Testis (tissue), 2 donors: ENCODE measurements at regions not wholly inside any gene's neighbourhood (a gene's known extent, or its start where the extent isn't known, plus 50 kb on each side); places are given as distances from the start of the nearest gene placed in this dataset.

Source experiments
- DNase-seq: peaks from one replicate; pipeline ENCODE4 v3.0.0-alpha.2; 2019
- H3K27ac ChIP-seq, 2 donors: fragments of 200-600 bp; sonication (generic); one replicate each; pipeline ENCODE4 v1.5.1; 2019
- H3K27me3 ChIP-seq: fragments of 200-600 bp; sonication (generic); one replicate; pipeline ENCODE4 v1.5.1; 2019
- H3K36me3 ChIP-seq: fragments of 200-600 bp; sonication (generic); one replicate; pipeline ENCODE4 v1.5.1; 2017; ENCODE audit warnings: low read depth; ENCODE audit errors: missing control alignments
- H3K4me1 ChIP-seq: fragments of 200-600 bp; sonication (generic); one replicate; pipeline ENCODE4 v1.5.1; 2019
- H3K4me3 ChIP-seq, 2 donors: fragments of 200-600 bp; sonication (generic); one replicate each; pipeline ENCODE4 v1.5.1; 2017 to 2019
- H3K9me3 ChIP-seq: fragments of 200-600 bp; sonication (generic); one replicate; pipeline ENCODE4 v1.5.1; 2017
- CTCF ChIP-seq, 3 experiments: fragments of 450-650 bp in 2 of 3; fragments of 200-600 bp in 1 of 3; sonication (generic) in 1 of 3; IDR thresholded peaks; one replicate each; pipeline ENCODE4 v1.5.1; 2016 to 2019; ENCODE audit warnings: antibody characterized with exemption in 3 of 3, mild to moderate bottlenecking in 2 of 3, moderate library complexity in 1 of 3
- POLR2A ChIP-seq: fragments of 450-650 bp; IDR thresholded peaks from one replicate; pipeline ENCODE4 v1.6.1; 2017; ENCODE audit warnings: antibody characterized with exemption, mild to moderate bottlenecking, moderate library complexity
- WGBS, 2 donors: methylation state at CpG; one replicate each; pipeline ENCODE4 v1.1.5; 2018; 5-methylcytosine and 5-hydroxymethylcytosine counted together
- intact Hi-C: fragments of 100-400 bp; cut with DNase I; formaldehyde crosslinking; loops from one replicate; pipeline ENCODE4 v1.15.1; 2023; ENCODE audit warnings: low total_unique reads

- WGBS, 2 donors = 76 to 82% methylated on average over 14 of the region's 14 CpGs
- no peak overlapping the region for H3K4me3 ChIP-seq
- H3K4me1 ChIP-seq = no peaks in the 10 kb centered on the region
- no peaks in the 10 kb centered on the region for H3K36me3 ChIP-seq
- TF ChIP-seq CTCF (IDR thresholded peaks at IDR 0.05) (no peak), POLR2A (no peak)
- no peak for DNase-seq
- no peaks in the 10 kb centered on the region for H3K9me3 ChIP-seq
- intact Hi-C loops = no loop called here
- H3K27ac ChIP-seq = no peak overlapping the region
- H3K27me3 ChIP-seq = no peaks in the 10 kb centered on the region
Observed at GRCh38 chr16:49910541-49911071, 54.7 kb upstream of the ZNF423 start.

- Histone ChIP-seq H3K27ac (no peak overlapping the region), H3K9me3 (no peaks in the 10 kb centered on the region), H3K4me3 (no peak overlapping the region), H3K4me1 (no peaks in the 10 kb centered on the region), H3K27me3 (no peaks in the 10 kb centered on the region), H3K36me3 (no peaks in the 10 kb centered on the region)
- DNase-seq = no peak
- no peak for TF ChIP-seq CTCF (IDR thresholded peaks at IDR 0.05)
- no peak for TF ChIP-seq POLR2A
- intact Hi-C loops = no loop called here
- WGBS, 2 donors = 100% methylated on average over 2 of the region's 2 CpGs
Observed at GRCh38 chr16:49911430-49911829, 55.5 kb upstream of the ZNF423 start.

- Histone ChIP-seq H3K36me3 (no peaks in the 10 kb centered on the region), H3K9me3 (no peaks in the 10 kb centered on the region), H3K27me3 (no peaks in the 10 kb centered on the region), H3K27ac (no peak overlapping the region), H3K4me3 (no peak overlapping the region), H3K4me1 (no peaks in the 10 kb centered on the region)
- intact Hi-C loops = no loop called here
- no peak for TF ChIP-seq POLR2A
- no peak for TF ChIP-seq CTCF (IDR thresholded peaks at IDR 0.05)
- no peak for DNase-seq
- WGBS, 2 donors = 76 to 88% methylated on average over 4 of the region's 4 CpGs
Observed at GRCh38 chr16:49912721-49913120, 56.8 kb upstream of the ZNF423 start.

GRCh38 chr16:49913720-49914119 lies 57.8 kb upstream of the ZNF423 start:
- WGBS, 2 donors = 76 to 84% methylated on average over 6 of the region's 6 CpGs
- H3K9me3 ChIP-seq = no peaks in the 10 kb centered on the region
- H3K27ac ChIP-seq = no peak overlapping the region
- no peak for DNase-seq
- no peaks in the 10 kb centered on the region for H3K36me3 ChIP-seq
- intact Hi-C loops = no loop called here
- H3K4me3 ChIP-seq = no peak overlapping the region
- TF ChIP-seq CTCF (IDR thresholded peaks at IDR 0.05) (no peak), POLR2A (no peak)
- H3K27me3 ChIP-seq = no peaks in the 10 kb centered on the region
- H3K4me1 ChIP-seq = no peaks in the 10 kb centered on the region

- Histone ChIP-seq H3K27ac (no peak overlapping the region), H3K4me3 (no peak overlapping the region), H3K9me3 (no peaks in the 10 kb centered on the region), H3K4me1 (no peaks in the 10 kb centered on the region), H3K27me3 (no peaks in the 10 kb centered on the region), H3K36me3 (no peaks in the 10 kb centered on the region)
- TF ChIP-seq CTCF (IDR thresholded peaks at IDR 0.05) (no peak), POLR2A (no peak)
- 69 to 74% methylated on average over 5 of the region's 5 CpGs for WGBS, 2 donors
- intact Hi-C loops = no loop called here
- DNase-seq = no peak
Observed at GRCh38 chr16:49914657-49915056, 58.7 kb upstream of the ZNF423 start.
